Naive thymus-derived CD4-positive, alpha-beta T cell (primary cell): ENCODE measurements at regions not wholly inside any gene's neighbourhood (a gene's known extent, or its start where the extent isn't known, plus 50 kb on each side); places are given as distances from the start of the nearest gene placed in this dataset.
"Not testable (repeated sequence)": the region's sequence is repeated elsewhere in the genome, so short reads cannot be mapped to it uniquely, and the experiment has no call there.

Experiments used
- ATAC-seq: fragments of 150-1000 bp; cut with Tn5 transposase; 2 replicates; pipeline ENCODE4 v1.10.0; 2021; ENCODE audit warnings: mild to moderate bottlenecking, moderate library complexity
- CTCF ChIA-PET: fragments of 350-600 bp; sonication (Branson Sonifier 250); formaldehyde crosslinking; loops from one replicate; lab custom pipeline; 2021; ENCODE audit warnings: antibody characterized with exemption; lab: Charles Lee
- POLR2A ChIA-PET: fragments of 350-600 bp; sonication (Branson Sonifier 250); formaldehyde crosslinking; loops from one replicate; lab custom pipeline; 2021; ENCODE audit warnings: antibody characterized with exemption, inconsistent platforms; lab: Charles Lee
- DNase-seq, 9 donors: peaks; one replicate each; pipeline versions ENCODE4 v3.0.0 to v3.0.0-alpha.2; 2020 to 2022; ENCODE audit warnings: mixed read lengths in 1 of 9
- H3K27ac ChIP-seq: one replicate; pipeline ENCODE4 v1.7.0; 2013; ENCODE audit warnings: mild to moderate bottlenecking, low read depth, low read length, moderate library complexity
- H3K27me3 ChIP-seq, 2 donors: one replicate each; pipeline ENCODE4 v1.7.0; 2013; ENCODE audit warnings: low read length in 2 of 2, mild to moderate bottlenecking in 2 of 2, moderate library complexity in 2 of 2; ENCODE audit not compliant: control insufficient read depth in 2 of 2, insufficient read depth in 2 of 2
- H3K36me3 ChIP-seq, 3 experiments: 1 replicate in 2 of 3; 2 replicates in 1 of 3; pipeline ENCODE4 v1.7.0; 2013; ENCODE audit warnings: low read length in 3 of 3, mild to moderate bottlenecking in 3 of 3, moderate library complexity in 1 of 3; ENCODE audit not compliant: insufficient read depth in 3 of 3, control insufficient read depth in 2 of 3
- H3K4me1 ChIP-seq, 2 donors: one replicate each; pipeline ENCODE4 v1.7.0; 2013; ENCODE audit warnings: low read length in 2 of 2, mild to moderate bottlenecking in 2 of 2, moderate library complexity in 1 of 2; ENCODE audit not compliant: control insufficient read depth in 2 of 2, insufficient read depth in 2 of 2
- H3K4me3 ChIP-seq: 2 replicates; pipeline ENCODE4 v1.7.0; 2013; ENCODE audit warnings: mild to moderate bottlenecking, low read length
- H3K9me3 ChIP-seq, 3 experiments: 1 replicate in 2 of 3; 2 replicates in 1 of 3; pipeline ENCODE4 v1.7.0; 2013; ENCODE audit warnings: low read length in 3 of 3; ENCODE audit not compliant: control insufficient read depth in 2 of 3
- H3K27ac Mint-ChIP-seq, 9 donors: one replicate each; pipeline ENCODE4 v1.8.0; 2020 to 2022; ENCODE audit warnings: mixed read lengths in 9 of 9, mild to moderate bottlenecking in 8 of 9, moderate library complexity in 5 of 9, inconsistent platforms in 2 of 9
- H3K27me3 Mint-ChIP-seq, 5 donors: one replicate each; pipeline ENCODE4 v1.8.0; 2021 to 2022; ENCODE audit warnings: mixed read lengths in 5 of 5, mild to moderate bottlenecking in 1 of 5
- H3K36me3 Mint-ChIP-seq, 5 donors: one replicate each; pipeline ENCODE4 v1.8.0; 2020 to 2022; ENCODE audit warnings: mixed read lengths in 5 of 5, mild to moderate bottlenecking in 3 of 5, inconsistent platforms in 1 of 5
- H3K4me1 Mint-ChIP-seq, 7 donors: one replicate each; pipeline ENCODE4 v1.8.0; 2020 to 2022; ENCODE audit warnings: mixed read lengths in 7 of 7, mild to moderate bottlenecking in 3 of 7, inconsistent platforms in 1 of 7
- H3K4me3 Mint-ChIP-seq, 10 donors: one replicate each; pipeline ENCODE4 v1.8.0; 2020 to 2022; ENCODE audit warnings: mild to moderate bottlenecking in 10 of 10, mixed read lengths in 10 of 10, moderate library complexity in 6 of 10, inconsistent platforms in 2 of 10
- H3K9me3 Mint-ChIP-seq, 11 donors: one replicate each; pipeline ENCODE4 v1.8.0; 2020 to 2022; ENCODE audit warnings: mixed read lengths in 11 of 11, mild to moderate bottlenecking in 4 of 11, inconsistent platforms in 1 of 11, moderate library complexity in 1 of 11
- intact Hi-C, 2 donors: fragments of 100-400 bp; cut with micrococcal nuclease; formaldehyde crosslinking; loops; one replicate each; pipeline ENCODE4 v1.15.1; 2023

GRCh38 chr18:14973421-14973820 lies 225.4 kb downstream of the ANKRD30B start:
- H3K4me3 ChIP-seq, H3K4me1 Mint-ChIP-seq, H3K9me3 Mint-ChIP-seq, H3K27me3 ChIP-seq, H3K27ac Mint-ChIP-seq, H3K4me1 ChIP-seq, H3K4me3 Mint-ChIP-seq, CTCF ChIA-PET, H3K36me3 Mint-ChIP-seq, POLR2A ChIA-PET, H3K9me3 ChIP-seq, intact Hi-C loops, ATAC-seq, H3K36me3 ChIP-seq, H3K27me3 Mint-ChIP-seq, DNase-seq, H3K27ac ChIP-seq: not testable (repeated sequence)

GRCh38 chr18:14974088-14974487 lies 226.1 kb downstream of the ANKRD30B start:
- no peak for ATAC-seq
- no peak overlapping the region for H3K27ac ChIP-seq
- no peak for DNase-seq
- H3K9me3 Mint-ChIP-seq = no peaks in the 10 kb centered on the region
- POLR2A ChIA-PET = no interaction called here
- no peaks in the 10 kb centered on the region for H3K36me3 Mint-ChIP-seq
- H3K36me3 ChIP-seq = no peaks in the 10 kb centered on the region
- no peaks in the 10 kb centered on the region for H3K4me1 ChIP-seq
- H3K4me1 Mint-ChIP-seq = no peaks in the 10 kb centered on the region
- H3K27me3 Mint-ChIP-seq = peaks cover 0 to 9% (median 0%) of the 10 kb centered on the region in 5 donors
- intact Hi-C loops = no loop called here
- H3K4me3 ChIP-seq = no peak overlapping the region
- H3K27ac Mint-ChIP-seq = no peak overlapping the region
- H3K9me3 ChIP-seq = no peaks in the 10 kb centered on the region
- H3K27me3 ChIP-seq = no peaks in the 10 kb centered on the region
- no peak overlapping the region for H3K4me3 Mint-ChIP-seq
- CTCF ChIA-PET = no interaction called here

GRCh38 chr18:14974576-14974975 lies 226.6 kb downstream of the ANKRD30B start:
- H3K4me3 ChIP-seq = no peak overlapping the region
- no peak overlapping the region for H3K27ac Mint-ChIP-seq
- no peaks in the 10 kb centered on the region for H3K9me3 Mint-ChIP-seq
- H3K9me3 ChIP-seq = no peaks in the 10 kb centered on the region
- CTCF ChIA-PET = no interaction called here
- H3K36me3 ChIP-seq = no peaks in the 10 kb centered on the region
- no peaks in the 10 kb centered on the region for H3K36me3 Mint-ChIP-seq
- no peak for ATAC-seq
- H3K4me1 ChIP-seq = no peaks in the 10 kb centered on the region
- no peak overlapping the region for H3K4me3 Mint-ChIP-seq
- peaks cover 0 to 9% (median 0%) of the 10 kb centered on the region in 5 donors for H3K27me3 Mint-ChIP-seq
- no peaks in the 10 kb centered on the region for H3K4me1 Mint-ChIP-seq
- POLR2A ChIA-PET = no interaction called here
- intact Hi-C loops = no loop called here
- no peak for DNase-seq
- H3K27me3 ChIP-seq = no peaks in the 10 kb centered on the region
- H3K27ac ChIP-seq = no peak overlapping the region

- Mint-ChIP-seq H3K4me1 (no peaks in the 10 kb centered on the region), H3K27me3 (peaks cover 0 to 9% (median 0%) of the 10 kb centered on the region in 5 donors), H3K9me3 (no peaks in the 10 kb centered on the region), H3K27ac (no peak overlapping the region), H3K4me3 (no peak overlapping the region), H3K36me3 (no peaks in the 10 kb centered on the region)
- Histone ChIP-seq H3K27ac (no peak overlapping the region), H3K36me3 (no peaks in the 10 kb centered on the region), H3K27me3 (no peaks in the 10 kb centered on the region), H3K9me3 (no peaks in the 10 kb centered on the region), H3K4me3 (no peak overlapping the region), H3K4me1 (no peaks in the 10 kb centered on the region)
- intact Hi-C loops = no loop called here
- ChIA-PET CTCF (no interaction called here), POLR2A (no interaction called here)
- ATAC-seq (no peak), DNase-seq (no peak)
These were observed 227.5 kb downstream of the ANKRD30B start for GRCh38 chr18:14975431-14975830.

- H3K36me3 ChIP-seq = no peaks in the 10 kb centered on the region
- no peak overlapping the region for H3K27ac Mint-ChIP-seq
- no peak overlapping the region for H3K4me3 Mint-ChIP-seq
- H3K27me3 ChIP-seq = no peaks in the 10 kb centered on the region
- H3K4me3 ChIP-seq = no peak overlapping the region
- CTCF ChIA-PET = no interaction called here
- H3K9me3 Mint-ChIP-seq = peaks cover 0 to 4% (median 0%) of the 10 kb centered on the region in 11 donors
- no peaks in the 10 kb centered on the region for H3K4me1 Mint-ChIP-seq
- peaks cover 0 to 9% (median 0%) of the 10 kb centered on the region in 5 donors for H3K27me3 Mint-ChIP-seq
- POLR2A ChIA-PET = no interaction called here
- no peaks in the 10 kb centered on the region for H3K4me1 ChIP-seq
- no peak for ATAC-seq
- no peaks in the 10 kb centered on the region for H3K9me3 ChIP-seq
- intact Hi-C loops = no loop called here
- H3K27ac ChIP-seq = no peak overlapping the region
- no peak for DNase-seq
- no peaks in the 10 kb centered on the region for H3K36me3 Mint-ChIP-seq
These were observed 228.9 kb downstream of the ANKRD30B start for GRCh38 chr18:14976736-14977430.

GRCh38 chr18:14978191-14978590 lies 230.2 kb downstream of the ANKRD30B start:
- Histone ChIP-seq H3K9me3 (no peaks in the 10 kb centered on the region), H3K27me3 (no peaks in the 10 kb centered on the region), H3K36me3 (no peaks in the 10 kb centered on the region), H3K27ac (no peak overlapping the region), H3K4me3 (no peak overlapping the region), H3K4me1 (no peaks in the 10 kb centered on the region)
- ChIA-PET POLR2A (no interaction called here), CTCF (no interaction called here)
- Mint-ChIP-seq H3K27ac (no peak overlapping the region), H3K36me3 (no peaks in the 10 kb centered on the region), H3K4me3 (no peak overlapping the region), H3K4me1 (no peaks in the 10 kb centered on the region), H3K27me3 (peaks cover 0 to 9% (median 0%) of the 10 kb centered on the region in 5 donors), H3K9me3 (peaks cover 0 to 4% (median 0%) of the 10 kb centered on the region in 11 donors)
- ATAC-seq = no peak
- DNase-seq = no peak
- intact Hi-C loops = no loop called here

- Histone ChIP-seq H3K36me3 (no peaks in the 10 kb centered on the region), H3K4me3 (no peak overlapping the region), H3K27me3 (no peaks in the 10 kb centered on the region), H3K9me3 (no peaks in the 10 kb centered on the region), H3K27ac (no peak overlapping the region), H3K4me1 (no peaks in the 10 kb centered on the region)
- Mint-ChIP-seq H3K27ac (no peak overlapping the region), H3K4me1 (no peaks in the 10 kb centered on the region), H3K27me3 (peaks cover 0 to 9% (median 0%) of the 10 kb centered on the region in 5 donors), H3K36me3 (no peaks in the 10 kb centered on the region), H3K4me3 (no peak overlapping the region), H3K9me3 (peaks cover 0 to 4% (median 0%) of the 10 kb centered on the region in 11 donors)
- no peak for DNase-seq
- no peak for ATAC-seq
- intact Hi-C loops = no loop called here
- CTCF ChIA-PET = no interaction called here
- POLR2A ChIA-PET = no interaction called here
These were observed 231.1 kb downstream of the ANKRD30B start for GRCh38 chr18:14978962-14979535.
